Testis (tissue), 2 donors: ENCODE measurements at regions not wholly inside any gene's neighbourhood (a gene's known extent, or its start where the extent isn't known, plus 50 kb on each side); places are given as distances from the start of the nearest gene placed in this dataset.

ENCODE experiments used
- POLR2A ChIP-seq: fragments of 450-650 bp; IDR thresholded peaks from one replicate; pipeline ENCODE4 v1.6.1; 2017; ENCODE audit warnings: antibody characterized with exemption, mild to moderate bottlenecking, moderate library complexity
- TF ChIP-seq, protein P1 (sequence below), 3 experiments: fragments of 450-650 bp in 2 of 3; fragments of 200-600 bp in 1 of 3; sonication (generic) in 1 of 3; IDR thresholded peaks; one replicate each; pipeline ENCODE4 v1.5.1; 2016 to 2019; ENCODE audit warnings: antibody characterized with exemption in 3 of 3, mild to moderate bottlenecking in 2 of 3, moderate library complexity in 1 of 3

DNA sequence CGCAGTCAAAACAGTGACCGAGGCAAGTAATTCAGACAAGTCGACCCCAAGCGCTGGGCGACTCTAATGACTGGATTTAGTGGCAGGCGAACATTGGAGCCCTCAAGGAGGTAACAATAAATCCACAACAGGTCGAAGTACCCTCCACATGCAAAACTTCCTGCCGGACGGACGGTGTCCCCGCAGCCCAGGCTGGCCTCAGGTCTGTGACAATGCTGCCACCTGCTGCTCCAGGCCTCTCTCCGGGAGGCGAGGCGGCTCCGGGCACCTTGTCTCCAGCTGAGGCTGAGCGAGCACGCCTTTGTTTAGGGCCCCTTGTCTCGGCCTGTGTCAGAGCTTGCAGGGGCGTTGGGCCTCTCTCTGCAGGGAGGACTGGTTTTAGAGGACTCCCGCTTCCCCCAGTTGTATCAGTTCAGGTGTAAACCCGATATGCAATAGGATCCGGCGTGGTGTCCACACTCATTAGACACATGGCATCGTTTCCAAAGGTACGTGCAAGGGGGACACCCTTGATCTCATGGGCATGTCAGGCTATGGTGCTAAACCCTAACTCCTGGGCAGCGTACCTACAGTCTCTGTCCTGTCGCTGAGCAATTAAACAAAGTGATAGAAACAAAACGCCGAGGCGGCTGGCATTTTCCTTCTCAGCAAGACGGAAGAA is 628.0 kb upstream of the ADAMTS16 start:
- TF ChIP-seq, protein P1, sequence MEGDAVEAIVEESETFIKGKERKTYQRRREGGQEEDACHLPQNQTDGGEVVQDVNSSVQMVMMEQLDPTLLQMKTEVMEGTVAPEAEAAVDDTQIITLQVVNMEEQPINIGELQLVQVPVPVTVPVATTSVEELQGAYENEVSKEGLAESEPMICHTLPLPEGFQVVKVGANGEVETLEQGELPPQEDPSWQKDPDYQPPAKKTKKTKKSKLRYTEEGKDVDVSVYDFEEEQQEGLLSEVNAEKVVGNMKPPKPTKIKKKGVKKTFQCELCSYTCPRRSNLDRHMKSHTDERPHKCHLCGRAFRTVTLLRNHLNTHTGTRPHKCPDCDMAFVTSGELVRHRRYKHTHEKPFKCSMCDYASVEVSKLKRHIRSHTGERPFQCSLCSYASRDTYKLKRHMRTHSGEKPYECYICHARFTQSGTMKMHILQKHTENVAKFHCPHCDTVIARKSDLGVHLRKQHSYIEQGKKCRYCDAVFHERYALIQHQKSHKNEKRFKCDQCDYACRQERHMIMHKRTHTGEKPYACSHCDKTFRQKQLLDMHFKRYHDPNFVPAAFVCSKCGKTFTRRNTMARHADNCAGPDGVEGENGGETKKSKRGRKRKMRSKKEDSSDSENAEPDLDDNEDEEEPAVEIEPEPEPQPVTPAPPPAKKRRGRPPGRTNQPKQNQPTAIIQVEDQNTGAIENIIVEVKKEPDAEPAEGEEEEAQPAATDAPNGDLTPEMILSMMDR (IDR thresholded peaks at IDR 0.05): peak in 1 of 3 experiments; percentile 23
- TF ChIP-seq POLR2A: no peak
